ENCODE measurements at regions not wholly inside any gene's neighbourhood (a gene's known extent, or its start where the extent isn't known, plus 50 kb on each side); places are given as distances from the start of the nearest gene placed in this dataset.

DNA sequence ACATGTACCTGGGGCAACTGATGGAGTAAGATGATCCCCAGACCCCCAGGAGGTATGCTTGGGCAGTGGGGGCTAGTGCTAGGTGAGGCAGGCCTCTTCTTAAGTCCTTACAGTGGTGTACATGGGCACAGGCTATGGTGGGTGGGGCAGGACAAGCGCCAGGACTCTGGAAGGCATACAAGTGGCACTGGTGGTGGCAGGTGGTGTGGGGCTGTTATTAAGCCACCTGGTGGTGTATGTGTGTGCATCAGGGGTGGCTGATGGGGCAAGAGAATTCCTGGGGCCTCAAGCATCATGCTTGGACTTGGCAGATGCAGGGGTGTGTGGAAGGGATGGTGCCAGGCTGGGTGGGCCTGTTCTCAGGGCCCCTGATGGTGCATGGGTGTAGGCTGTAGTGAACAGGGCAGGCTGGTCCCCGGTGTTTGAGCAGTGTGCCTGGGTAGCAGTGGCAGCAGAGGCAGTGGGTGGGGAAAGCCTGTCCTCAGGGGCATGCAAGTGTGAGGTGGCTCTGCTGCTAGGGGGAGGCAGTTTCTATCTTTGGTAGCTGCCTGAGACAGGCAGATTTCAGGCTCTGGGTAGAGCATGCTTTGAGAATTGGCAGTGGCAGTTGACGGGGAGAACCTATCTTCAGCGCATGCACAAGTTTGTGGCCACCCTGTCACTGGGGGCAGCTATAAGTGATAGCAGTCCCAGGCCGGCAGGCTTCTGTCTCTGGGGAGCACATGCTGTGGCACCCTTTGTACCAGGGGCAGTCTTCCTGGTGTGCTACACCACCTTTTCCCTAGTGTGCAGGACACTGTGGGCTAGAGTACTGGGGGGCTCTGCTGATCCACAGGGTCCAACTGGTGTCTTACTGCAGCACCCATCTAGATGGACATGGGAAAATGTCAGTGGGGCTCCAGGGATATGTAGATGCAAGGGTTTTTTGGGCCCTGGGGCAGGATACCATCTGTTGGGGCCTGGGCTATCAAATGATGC, 52.6 kb upstream of the ABCD2 start:
- TF ChIP-seq, protein P1, sequence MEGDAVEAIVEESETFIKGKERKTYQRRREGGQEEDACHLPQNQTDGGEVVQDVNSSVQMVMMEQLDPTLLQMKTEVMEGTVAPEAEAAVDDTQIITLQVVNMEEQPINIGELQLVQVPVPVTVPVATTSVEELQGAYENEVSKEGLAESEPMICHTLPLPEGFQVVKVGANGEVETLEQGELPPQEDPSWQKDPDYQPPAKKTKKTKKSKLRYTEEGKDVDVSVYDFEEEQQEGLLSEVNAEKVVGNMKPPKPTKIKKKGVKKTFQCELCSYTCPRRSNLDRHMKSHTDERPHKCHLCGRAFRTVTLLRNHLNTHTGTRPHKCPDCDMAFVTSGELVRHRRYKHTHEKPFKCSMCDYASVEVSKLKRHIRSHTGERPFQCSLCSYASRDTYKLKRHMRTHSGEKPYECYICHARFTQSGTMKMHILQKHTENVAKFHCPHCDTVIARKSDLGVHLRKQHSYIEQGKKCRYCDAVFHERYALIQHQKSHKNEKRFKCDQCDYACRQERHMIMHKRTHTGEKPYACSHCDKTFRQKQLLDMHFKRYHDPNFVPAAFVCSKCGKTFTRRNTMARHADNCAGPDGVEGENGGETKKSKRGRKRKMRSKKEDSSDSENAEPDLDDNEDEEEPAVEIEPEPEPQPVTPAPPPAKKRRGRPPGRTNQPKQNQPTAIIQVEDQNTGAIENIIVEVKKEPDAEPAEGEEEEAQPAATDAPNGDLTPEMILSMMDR (IDR thresholded peaks at IDR 0.05): no peak
- TF ChIP-seq SMC3 (IDR thresholded peaks at IDR 0.05) (no peak), JUNB (IDR thresholded peaks at IDR 0.05) (no peak), RAD21 (conservative IDR thresholded peaks at IDR 0.05 in 1 of 2, IDR thresholded peaks at IDR 0.05 in 1 of 2) (no peak), POLR2A (IDR thresholded peaks at IDR 0.05; ENCODE audit: low read length) (no peak), MAZ (IDR thresholded peaks at IDR 0.05; ENCODE audit: borderline replicate concordance, low read depth, low read length) (no peak), PHF8 (IDR thresholded peaks at IDR 0.05; ENCODE audit: borderline replicate concordance, low read depth) (no peak), CBX8 (IDR thresholded peaks at IDR 0.05) (no peak), CHD2 (IDR thresholded peaks at IDR 0.05; ENCODE audit: low read length, partially characterized antibody) (no peak), ESRRA (IDR thresholded peaks at IDR 0.05; ENCODE audit: borderline replicate concordance, low read length) (no peak), RFX5 (IDR thresholded peaks at IDR 0.05) (no peak)
- TF ChIP-seq, protein P2, sequence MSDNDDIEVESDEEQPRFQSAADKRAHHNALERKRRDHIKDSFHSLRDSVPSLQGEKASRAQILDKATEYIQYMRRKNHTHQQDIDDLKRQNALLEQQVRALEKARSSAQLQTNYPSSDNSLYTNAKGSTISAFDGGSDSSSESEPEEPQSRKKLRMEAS (IDR thresholded peaks at IDR 0.05): no peak
- TF ChIP-seq, protein P3, sequence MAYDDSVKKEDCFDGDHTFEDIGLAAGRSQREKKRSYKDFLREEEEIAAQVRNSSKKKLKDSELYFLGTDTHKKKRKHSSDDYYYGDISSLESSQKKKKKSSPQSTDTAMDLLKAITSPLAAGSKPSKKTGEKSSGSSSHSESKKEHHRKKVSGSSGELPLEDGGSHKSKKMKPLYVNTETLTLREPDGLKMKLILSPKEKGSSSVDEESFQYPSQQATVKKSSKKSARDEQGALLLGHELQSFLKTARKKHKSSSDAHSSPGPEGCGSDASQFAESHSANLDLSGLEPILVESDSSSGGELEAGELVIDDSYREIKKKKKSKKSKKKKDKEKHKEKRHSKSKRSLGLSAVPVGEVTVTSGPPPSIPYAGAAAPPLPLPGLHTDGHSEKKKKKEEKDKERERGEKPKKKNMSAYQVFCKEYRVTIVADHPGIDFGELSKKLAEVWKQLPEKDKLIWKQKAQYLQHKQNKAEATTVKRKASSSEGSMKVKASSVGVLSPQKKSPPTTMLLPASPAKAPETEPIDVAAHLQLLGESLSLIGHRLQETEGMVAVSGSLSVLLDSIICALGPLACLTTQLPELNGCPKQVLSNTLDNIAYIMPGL (CRISPR knock-in tag; IDR thresholded peaks at IDR 0.05; ENCODE audit: borderline replicate concordance): no peak
